H4 (cell line): ENCODE measurements at regions not wholly inside any gene's neighbourhood (a gene's known extent, or its start where the extent isn't known, plus 50 kb on each side); places are given as distances from the start of the nearest gene placed in this dataset.
A peak's percentile ranks its signal among the peaks of the same experiment; 100 is the strongest.

ENCODE experiments used
- DNase-seq: peaks from one replicate; pipeline ENCODE4 v3.0.0-alpha.2; 2015; ENCODE audit warnings: low spot score

DNA sequence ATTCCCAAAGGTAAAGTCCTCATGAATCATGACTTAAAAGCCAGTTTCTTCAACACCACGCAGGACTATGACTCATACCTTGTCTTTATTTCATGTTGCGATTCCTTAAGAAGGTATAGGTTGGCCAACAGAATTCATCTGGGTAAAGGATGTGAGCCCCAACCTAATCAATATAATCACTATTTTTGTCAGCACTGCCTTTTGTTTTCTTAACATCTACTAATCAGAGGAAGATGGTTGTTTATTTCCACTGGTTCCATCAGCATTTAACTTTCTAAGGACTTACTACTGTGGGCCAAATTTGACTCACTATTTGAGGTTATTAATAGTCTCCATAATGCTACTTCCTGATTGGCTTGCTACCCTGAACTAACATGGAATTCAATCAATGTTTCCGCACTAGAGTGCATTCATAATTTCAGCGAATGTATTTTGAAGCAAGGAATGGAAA, 78.6 kb downstream of the SCG2 start:
- no peak for DNase-seq

- no peak for DNase-seq
Observed at GRCh38 chr2:223524066-223524465, 78.1 kb downstream of the SCG2 start.

GRCh38 chr2:223526106-223526505, 76.1 kb downstream of the SCG2 start:
- no peak for DNase-seq

- no peak for DNase-seq
Observed at GRCh38 chr2:223528036-223528435, 74.1 kb downstream of the SCG2 start.

- DNase-seq = no peak
Observed at GRCh38 chr2:223529696-223530095, 72.5 kb downstream of the SCG2 start.

GRCh38 chr2:223530811-223531210, 71.3 kb downstream of the SCG2 start:
- no peak for DNase-seq

DNA sequence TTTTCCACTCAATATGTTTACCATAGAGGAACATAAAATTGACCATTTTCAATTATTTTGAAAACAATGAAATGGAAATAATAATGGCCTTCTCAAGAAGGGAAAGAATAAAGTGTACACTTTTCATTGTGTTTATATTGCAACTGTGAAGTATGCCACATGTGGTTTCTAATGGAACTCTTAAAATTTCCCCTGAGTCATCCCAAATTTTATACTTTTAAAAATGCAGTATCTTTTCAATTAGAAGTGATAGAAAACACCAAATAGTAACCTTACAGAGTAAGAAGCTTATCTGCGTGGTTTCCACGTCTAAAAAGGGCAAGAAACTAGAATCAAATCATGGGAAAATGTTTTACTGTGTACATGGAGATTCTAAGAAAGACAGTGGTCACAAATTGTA, 70.0 kb downstream of the SCG2 start:
- DNase-seq = no peak

DNA sequence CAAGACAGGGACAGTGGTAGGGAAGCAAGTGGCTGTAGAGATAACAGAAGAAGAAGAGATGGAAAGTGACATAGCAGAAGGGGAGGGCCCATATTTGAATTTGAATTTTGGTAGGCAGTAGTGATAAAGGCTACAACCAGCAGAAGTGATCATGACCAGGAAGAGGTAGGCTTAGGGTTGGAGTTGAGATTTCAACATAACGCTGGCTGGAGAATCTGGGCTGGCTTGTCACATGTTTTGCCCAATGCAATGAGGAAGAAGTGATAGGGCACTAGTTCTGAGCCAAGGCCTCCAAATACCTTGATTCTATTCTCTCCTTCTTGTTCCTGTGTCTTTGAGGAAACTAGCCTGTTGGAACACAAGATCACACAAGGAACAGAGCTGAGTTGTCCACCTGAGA, 69.4 kb downstream of the SCG2 start:
- no peak for DNase-seq

GRCh38 chr2:223536546-223536945, 65.6 kb downstream of the SCG2 start:
- peak; percentile 40 for DNase-seq

DNA sequence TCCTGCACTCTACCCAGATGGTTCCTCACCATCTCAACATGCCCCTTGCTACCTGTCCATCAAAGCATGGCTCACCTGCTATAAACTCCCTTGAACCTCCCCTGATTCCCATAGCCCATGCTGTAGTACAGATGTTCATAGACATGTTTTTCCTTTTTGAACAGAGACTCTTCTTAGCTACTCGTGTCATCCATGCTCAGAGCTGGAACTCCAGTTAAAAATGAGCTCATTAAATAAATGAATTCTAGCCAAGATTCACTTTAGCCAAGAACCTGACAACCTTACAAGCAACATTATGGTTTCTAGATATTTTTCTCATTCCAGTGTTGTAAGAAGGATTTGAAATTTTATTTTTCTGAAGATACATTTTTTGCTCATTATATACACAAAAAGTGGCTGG, 65.0 kb downstream of the SCG2 start:
- no peak for DNase-seq

- DNase-seq = no peak
Observed at GRCh38 chr2:223537651-223538601, 64.2 kb downstream of the SCG2 start.

- no peak for DNase-seq
Observed at GRCh38 chr2:223538920-223539440, 63.2 kb downstream of the SCG2 start.

- no peak for DNase-seq
Observed at GRCh38 chr2:223541546-223541945, 60.6 kb downstream of the SCG2 start.

- no peak for DNase-seq
Observed at GRCh38 chr2:223542501-223542900, 59.7 kb downstream of the SCG2 start.

DNA sequence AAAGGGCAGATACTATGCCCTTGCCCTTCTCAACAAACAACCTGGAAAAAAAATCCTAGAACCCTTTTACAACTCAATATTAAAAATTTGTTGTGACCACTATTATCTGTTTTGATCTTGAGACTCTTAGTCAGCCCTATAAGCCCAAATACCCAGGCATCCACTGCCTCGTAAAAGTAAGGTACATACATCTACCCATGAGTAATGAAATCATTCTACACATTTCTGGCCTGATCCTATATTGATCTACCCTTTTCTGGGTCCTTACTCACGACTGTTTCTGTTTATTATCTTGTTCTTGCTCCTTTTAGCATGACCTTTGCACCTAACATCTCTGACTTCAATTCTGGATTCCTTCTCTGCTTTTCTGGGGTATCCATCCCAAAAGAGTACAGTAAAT, 56.8 kb downstream of the SCG2 start:
- DNase-seq = no peak

GRCh38 chr2:223545830-223546229, 56.3 kb downstream of the SCG2 start:
- no peak for DNase-seq
